ENCODE measurements at regions not wholly inside any gene's neighbourhood (a gene's known extent, or its start where the extent isn't known, plus 50 kb on each side); places are given as distances from the start of the nearest gene placed in this dataset.

- no peaks in the 10 kb centered on the region for H3K4me1 Mint-ChIP-seq (ENCODE audit: unreplicated experiment)
- no peak overlapping the region for H3K27ac Mint-ChIP-seq (ENCODE audit: unreplicated experiment)
- H3K36me3 Mint-ChIP-seq (ENCODE audit: unreplicated experiment), result no peaks in the 10 kb centered on the region
- H3K27me3 Mint-ChIP-seq (ENCODE audit: unreplicated experiment), result no peaks in the 10 kb centered on the region
- H3K9me3 Mint-ChIP-seq (ENCODE audit: unreplicated experiment), result peaks cover 10% of the 10 kb centered on the region
- TF ChIP-seq CTCF (IDR thresholded peaks at IDR 0.05), result no peak
- DNase-seq (ENCODE audit: extremely low spot score, unreplicated experiment), result no peak
- no peak overlapping the region for H3K4me3 Mint-ChIP-seq (ENCODE audit: unreplicated experiment)
Observed at GRCh38 chr16:64242492-64242891, 879.4 kb downstream of the CDH11 start.

GRCh38 chr16:64240586-64240985, 881.3 kb downstream of the CDH11 start:
- DNase-seq (ENCODE audit: extremely low spot score, unreplicated experiment), result no peak
- H3K9me3 Mint-ChIP-seq (ENCODE audit: unreplicated experiment), result peaks cover 10% of the 10 kb centered on the region
- H3K27me3 Mint-ChIP-seq (ENCODE audit: unreplicated experiment), result peaks cover 13% of the 10 kb centered on the region
- peaks cover 2% of the 10 kb centered on the region for H3K36me3 Mint-ChIP-seq (ENCODE audit: unreplicated experiment)
- no peaks in the 10 kb centered on the region for H3K4me1 Mint-ChIP-seq (ENCODE audit: unreplicated experiment)
- no peak overlapping the region for H3K27ac Mint-ChIP-seq (ENCODE audit: unreplicated experiment)
- no peak for TF ChIP-seq CTCF (IDR thresholded peaks at IDR 0.05)
- no peak overlapping the region for H3K4me3 Mint-ChIP-seq (ENCODE audit: unreplicated experiment)

GRCh38 chr16:64238571-64238970, 883.3 kb downstream of the CDH11 start:
- peaks cover 15% of the 10 kb centered on the region for H3K27me3 Mint-ChIP-seq (ENCODE audit: unreplicated experiment)
- DNase-seq (ENCODE audit: extremely low spot score, unreplicated experiment), result no peak
- H3K9me3 Mint-ChIP-seq (ENCODE audit: unreplicated experiment), result no peaks in the 10 kb centered on the region
- no peak for TF ChIP-seq CTCF (IDR thresholded peaks at IDR 0.05)
- no peaks in the 10 kb centered on the region for H3K4me1 Mint-ChIP-seq (ENCODE audit: unreplicated experiment)
- no peak overlapping the region for H3K4me3 Mint-ChIP-seq (ENCODE audit: unreplicated experiment)
- peaks cover 2% of the 10 kb centered on the region for H3K36me3 Mint-ChIP-seq (ENCODE audit: unreplicated experiment)
- H3K27ac Mint-ChIP-seq (ENCODE audit: unreplicated experiment), result no peak overlapping the region

- H3K27me3 Mint-ChIP-seq (ENCODE audit: unreplicated experiment), result peaks cover 15% of the 10 kb centered on the region
- TF ChIP-seq CTCF (IDR thresholded peaks at IDR 0.05), result no peak
- no peak overlapping the region for H3K27ac Mint-ChIP-seq (ENCODE audit: unreplicated experiment)
- H3K36me3 Mint-ChIP-seq (ENCODE audit: unreplicated experiment), result peaks cover 2% of the 10 kb centered on the region
- no peak overlapping the region for H3K4me3 Mint-ChIP-seq (ENCODE audit: unreplicated experiment)
- no peak for DNase-seq (ENCODE audit: extremely low spot score, unreplicated experiment)
- no peaks in the 10 kb centered on the region for H3K4me1 Mint-ChIP-seq (ENCODE audit: unreplicated experiment)
- H3K9me3 Mint-ChIP-seq (ENCODE audit: unreplicated experiment), result no peaks in the 10 kb centered on the region
Observed at GRCh38 chr16:64236316-64236715, 885.5 kb downstream of the CDH11 start.

- no peak for DNase-seq (ENCODE audit: extremely low spot score, unreplicated experiment)
- H3K4me3 Mint-ChIP-seq (ENCODE audit: unreplicated experiment), result no peak overlapping the region
- H3K9me3 Mint-ChIP-seq (ENCODE audit: unreplicated experiment), result peaks cover 12% of the 10 kb centered on the region
- TF ChIP-seq CTCF (IDR thresholded peaks at IDR 0.05), result no peak
- H3K27ac Mint-ChIP-seq (ENCODE audit: unreplicated experiment), result no peak overlapping the region
- peaks cover 2% of the 10 kb centered on the region for H3K36me3 Mint-ChIP-seq (ENCODE audit: unreplicated experiment)
- no peaks in the 10 kb centered on the region for H3K4me1 Mint-ChIP-seq (ENCODE audit: unreplicated experiment)
- H3K27me3 Mint-ChIP-seq (ENCODE audit: unreplicated experiment), result peaks cover 17% of the 10 kb centered on the region
Observed at GRCh38 chr16:64234200-64234599, 887.7 kb downstream of the CDH11 start.
